CD14-positive monocyte (primary cell): ENCODE measurements at regions not wholly inside any gene's neighbourhood (a gene's known extent, or its start where the extent isn't known, plus 50 kb on each side); places are given as distances from the start of the nearest gene placed in this dataset.

Experiments
- DNase-seq, 3 donors: peaks; one replicate each; pipeline ENCODE4 v3.0.0-alpha.2; 2011 to 2022
- H2AFZ ChIP-seq: 2 replicates; pipeline ENCODE4 v1.6.0; 2012; ENCODE audit warnings: mild to moderate bottlenecking, low read depth, low read length, inconsistent platforms; ENCODE audit not compliant: insufficient read depth, poor library complexity, severe bottlenecking
- H3K27ac ChIP-seq, 2 donors: 1 replicate in 1 of 2; 2 replicates in 1 of 2; pipeline ENCODE4 v1.5.1; 2012 to 2013; ENCODE audit warnings: low read length in 2 of 2, control low read depth in 1 of 2, inconsistent platforms in 1 of 2, low read depth in 1 of 2, mild to moderate bottlenecking in 1 of 2
- H3K27me3 ChIP-seq, 2 donors: one replicate each; pipeline versions ENCODE4 v1.6.0 to v1.6.1; 2011 to 2013; ENCODE audit warnings: low read length in 2 of 2; ENCODE audit not compliant: control insufficient read depth in 2 of 2, insufficient read depth in 2 of 2
- H3K36me3 ChIP-seq, 2 donors: replicated peaks in 1 of 2; 1 replicate in 1 of 2; 2 replicates in 1 of 2; pipeline versions ENCODE4 v1.5.1 to v1.6.1; 2012 to 2013; ENCODE audit warnings: low read length in 2 of 2, control low read depth in 1 of 2, inconsistent platforms in 1 of 2, mild to moderate bottlenecking in 1 of 2; ENCODE audit not compliant: insufficient read depth in 2 of 2, control insufficient read depth in 1 of 2
- H3K4me1 ChIP-seq, 2 donors: 1 replicate in 1 of 2; 2 replicates in 1 of 2; pipeline versions ENCODE4 v1.5.1 to v1.6.1; 2012 to 2013; ENCODE audit warnings: low read length in 2 of 2, control low read depth in 1 of 2, inconsistent platforms in 1 of 2, mild to moderate bottlenecking in 1 of 2, moderate library complexity in 1 of 2; ENCODE audit not compliant: insufficient read depth in 2 of 2, control insufficient read depth in 1 of 2
- H3K4me2 ChIP-seq: replicated peaks from 2 replicates; pipeline ENCODE3; 2012; ENCODE audit warnings: low read length, moderate library complexity, mild to moderate bottlenecking; ENCODE audit not compliant: poor library complexity, severe bottlenecking; ENCODE audit errors: extremely low read depth
- H3K4me3 ChIP-seq, 3 experiments: fragments of 200-600 bp in 1 of 3; sonication (generic) in 1 of 3; replicated peaks in 1 of 3; 1 replicate in 2 of 3; 2 replicates in 1 of 3; pipeline ENCODE4 v1.5.1; 2011 to 2013; ENCODE audit warnings: low read length in 3 of 3, mild to moderate bottlenecking in 3 of 3, control low read depth in 2 of 3, low read depth in 2 of 3, inconsistent platforms in 1 of 3, moderate library complexity in 1 of 3
- H3K79me2 ChIP-seq: 2 replicates; pipeline ENCODE4 v1.6.0; 2012; ENCODE audit warnings: mild to moderate bottlenecking, control low read depth, inconsistent platforms, low read length, moderate library complexity; ENCODE audit not compliant: insufficient read depth
- H3K9ac ChIP-seq: 2 replicates; pipeline ENCODE4 v1.6.0; 2017; ENCODE audit warnings: low read length, mild to moderate bottlenecking; ENCODE audit not compliant: insufficient read depth, poor library complexity, severe bottlenecking
- H3K9me3 ChIP-seq, 2 donors: replicated peaks in 1 of 2; 1 replicate in 1 of 2; 2 replicates in 1 of 2; pipeline versions ENCODE4 v1.5.1 to v1.6.1; 2012 to 2013; ENCODE audit warnings: low read length in 2 of 2, control low read depth in 1 of 2; ENCODE audit not compliant: control insufficient read depth in 1 of 2, insufficient read depth in 1 of 2
- H4K20me1 ChIP-seq: 2 replicates; pipeline ENCODE4 v1.6.0; 2012; ENCODE audit warnings: mild to moderate bottlenecking, low read length, control low read depth, moderate library complexity; ENCODE audit not compliant: insufficient read depth
- H3K27ac Mint-ChIP-seq, 7 donors: one replicate each; pipeline ENCODE4 v1.8.0; 2020; ENCODE audit warnings: mild to moderate bottlenecking in 7 of 7, mixed read lengths in 7 of 7, moderate library complexity in 6 of 7, inconsistent platforms in 2 of 7
- H3K27me3 Mint-ChIP-seq, 3 donors: one replicate each; pipeline ENCODE4 v1.8.0; 2021 to 2022; ENCODE audit warnings: low read depth in 3 of 3, mild to moderate bottlenecking in 3 of 3, mixed read lengths in 3 of 3, moderate library complexity in 3 of 3, inconsistent platforms in 1 of 3
- H3K36me3 Mint-ChIP-seq, 2 donors: one replicate each; pipeline ENCODE4 v1.8.0; 2020; ENCODE audit warnings: mixed read lengths in 2 of 2, inconsistent platforms in 1 of 2, mild to moderate bottlenecking in 1 of 2
- H3K4me1 Mint-ChIP-seq: one replicate; pipeline ENCODE4 v1.8.0; 2020; ENCODE audit warnings: mild to moderate bottlenecking, mixed read lengths
- H3K4me3 Mint-ChIP-seq, 2 donors: one replicate each; pipeline ENCODE4 v1.8.0; 2020; ENCODE audit warnings: mild to moderate bottlenecking in 2 of 2, mixed read lengths in 2 of 2, moderate library complexity in 1 of 2
- H3K9me3 Mint-ChIP-seq, 7 donors: one replicate each; pipeline ENCODE4 v1.8.0; 2020 to 2022; ENCODE audit warnings: mixed read lengths in 7 of 7, mild to moderate bottlenecking in 6 of 7, moderate library complexity in 6 of 7, inconsistent platforms in 2 of 7
- CTCF ChIP-seq: fragments of 200-600 bp; IDR thresholded peaks from one replicate; pipeline ENCODE4 v1.8.0; 2022; ENCODE audit warnings: antibody characterized with exemption, mild to moderate bottlenecking
- WGBS: methylation state at CpG from one replicate; pipeline ENCODE4 v1.1.5; 2013; ENCODE audit warnings: missing lambda C conversion rate; ENCODE audit not compliant: insufficient coverage; 5-methylcytosine and 5-hydroxymethylcytosine counted together
- intact Hi-C, 2 donors: fragments of 100-400 bp; cut with micrococcal nuclease; formaldehyde crosslinking; loops; one replicate each; pipeline versions ENCODE4 v1.15.0 to v1.15.1; 2023

GRCh38 chr7:15995027-15995426, 308.5 kb upstream of the MEOX2 start:
- intact Hi-C loops = no loop called here
- 100% methylated on average over 1 of the region's 1 CpG for WGBS

GRCh38 chr7:15989194-15989593, 302.7 kb upstream of the MEOX2 start:
- Histone ChIP-seq H3K9ac (no peak overlapping the region), H3K79me2 (no peaks in the 10 kb centered on the region), H2AFZ (no peak overlapping the region), H3K4me1 (no peaks in the 10 kb centered on the region), H3K4me2 (no peak overlapping the region), H3K27me3 (no peaks in the 10 kb centered on the region), H3K36me3 (no peaks in the 10 kb centered on the region), H3K4me3 (no peak overlapping the region), H3K9me3 (no peaks in the 10 kb centered on the region), H3K27ac (no peak overlapping the region), H4K20me1 (no peaks in the 10 kb centered on the region)
- H3K9me3 Mint-ChIP-seq = peaks cover 0 to 4% (median 0%) of the 10 kb centered on the region in 7 donors
- no peak overlapping the region for H3K4me3 Mint-ChIP-seq
- WGBS = 83% methylated on average over 3 of the region's 5 CpGs
- intact Hi-C loops = no loop called here
- H3K36me3 Mint-ChIP-seq = no peaks in the 10 kb centered on the region
- no peak for TF ChIP-seq CTCF
- no peaks in the 10 kb centered on the region for H3K4me1 Mint-ChIP-seq
- DNase-seq = no peak
- H3K27ac Mint-ChIP-seq = no peak overlapping the region
- H3K27me3 Mint-ChIP-seq = no peaks in the 10 kb centered on the region

More at GRCh38 chr7:15995027-15995426, 308.5 kb upstream of the MEOX2 start:
- Mint-ChIP-seq H3K27me3 (no peaks in the 10 kb centered on the region), H3K36me3 (no peaks in the 10 kb centered on the region), H3K4me3 (no peak overlapping the region), H3K4me1 (no peaks in the 10 kb centered on the region), H3K27ac (no peak overlapping the region), H3K9me3 (peaks cover 0 to 5% (median 0%) of the 10 kb centered on the region in 7 donors)
- H3K4me2 ChIP-seq = no peak overlapping the region
- H3K4me1 ChIP-seq = no peaks in the 10 kb centered on the region
- no peak overlapping the region for H3K27ac ChIP-seq
- no peaks in the 10 kb centered on the region for H4K20me1 ChIP-seq
- no peak overlapping the region for H3K9ac ChIP-seq
- H3K9me3 ChIP-seq = peaks cover 0 to 4% of the 10 kb centered on the region in 2 donors
- no peak for TF ChIP-seq CTCF
- no peak overlapping the region for H3K4me3 ChIP-seq
- no peaks in the 10 kb centered on the region for H3K79me2 ChIP-seq
- no peak for DNase-seq
- H3K27me3 ChIP-seq = no peaks in the 10 kb centered on the region
- H2AFZ ChIP-seq = no peak overlapping the region
- H3K36me3 ChIP-seq = no peaks in the 10 kb centered on the region
